Heart right ventricle (tissue), 16 donors: ENCODE measurements at regions not wholly inside any gene's neighbourhood (a gene's known extent, or its start where the extent isn't known, plus 50 kb on each side); places are given as distances from the start of the nearest gene placed in this dataset.

Experiments
- ATAC-seq, 8 donors: fragments of 200-7000 bp; cut with Tn5 transposase; one replicate each; pipeline ENCODE4 v1.9.1; 2020; ENCODE audit warnings: mild to moderate bottlenecking in 8 of 8, moderate library complexity in 8 of 8, moderate number of reproducible peaks in 1 of 8
- DNase-seq, 2 donors: peaks; one replicate each; pipeline ENCODE4 v3.0.0-alpha.2; 2020
- H3K27ac ChIP-seq, 10 donors: fragments of 200-600 bp; sonication (generic) in 2 of 10; one replicate each; pipeline versions ENCODE4 v1.5.0 to v1.8.0; 2020 to 2022; ENCODE audit warnings: mild to moderate bottlenecking in 3 of 10
- H3K27me3 ChIP-seq, 7 donors: fragments of 200-600 bp; one replicate each; pipeline ENCODE4 v1.8.0; 2021 to 2022; ENCODE audit warnings: mild to moderate bottlenecking in 2 of 7
- H3K36me3 ChIP-seq, 9 donors: fragments of 200-600 bp; sonication (generic) in 1 of 9; one replicate each; pipeline versions ENCODE4 v1.5.0 to v1.8.0; 2020 to 2022; ENCODE audit warnings: mild to moderate bottlenecking in 2 of 9
- H3K4me1 ChIP-seq, 9 donors: fragments of 200-600 bp; sonication (generic) in 1 of 9; one replicate each; pipeline versions ENCODE4 v1.5.0 to v1.8.0; 2020 to 2022; ENCODE audit warnings: mild to moderate bottlenecking in 4 of 9
- H3K4me3 ChIP-seq, 10 donors: fragments of 200-600 bp; sonication (generic) in 2 of 10; one replicate each; pipeline versions ENCODE4 v1.5.0 to v1.8.0; 2020 to 2022; ENCODE audit warnings: mild to moderate bottlenecking in 7 of 10, moderate library complexity in 2 of 10
- H3K9me3 ChIP-seq, 11 donors: fragments of 200-600 bp in 10 of 11; sonication (generic) in 2 of 11; one replicate each; pipeline versions ENCODE4 v1.5.0 to v1.8.0; 2013 to 2022; ENCODE audit warnings: mild to moderate bottlenecking in 2 of 11, control low read depth in 1 of 11, moderate library complexity in 1 of 11
- CTCF ChIP-seq, 9 donors: fragments of 200-600 bp; sonication (generic) in 2 of 9; IDR thresholded peaks; one replicate each; pipeline versions ENCODE4 v1.5.0 to v1.8.0; 2021 to 2022; ENCODE audit warnings: antibody characterized with exemption in 9 of 9, mild to moderate bottlenecking in 5 of 9, moderate library complexity in 1 of 9
- WGBS, 2 donors: extraction: QIAGEN DNeasy Blood & Tissue Kit; methylation state at CpG; one replicate each; pipeline ENCODE4 v1.1.7; 2013; ENCODE audit warnings: inconsistent platforms in 1 of 2; 5-methylcytosine and 5-hydroxymethylcytosine counted together
- intact Hi-C, 10 donors: fragments of 100-400 bp; cut with DNase I; formaldehyde crosslinking; loops; one replicate each; pipeline versions ENCODE4 v1.11.1 to v1.14.2; 2022
- donor health status: Arrhythmogenic right ventricular cardiomyopathy.
- donor health status: ischemic (EF 13 %, LVEDD 7.1; RV severe dilation, severe dysfunction).
- donor health status: healthy with polysubstance abuse.
- donor health status: DM: no; HTN: yes; CAD: no.
- donor health status: DM: no; HTN: no; CAD: no.
- donor health status: ischemic (EF 25% LVEDD 6.9; RV normal size, moderate dysfunction).
- donor health status: ischemic (EF 25% LVEDD 5.7; RV mildly dilated, moderate dysfunction).
- donor health status: healthy.
- donor health status: DM: yes; HTN: yes; CAD: no.
- donor health status: Ischemic cardiomyopathy.
- donor health status: ischemic (EF 35%, LVEDD 5.7; RV mildly dilated, moderate dysfunction).
- donor health status: nonischemic (EF 11% LVEDD 7.7; RV severe dilation, severe dysfunction).
- donor health status: DM: yes; HTN: yes; CAD: no.
- donor health status: PGD.
- donor health status: ischemic (EF 29% LVEDD 5.4; RV normal size, mild dysfunction).
- donor health status: nonischemic (EF 23%, LVEDD 6.1; RV moderate dilation, normal function).

DNA sequence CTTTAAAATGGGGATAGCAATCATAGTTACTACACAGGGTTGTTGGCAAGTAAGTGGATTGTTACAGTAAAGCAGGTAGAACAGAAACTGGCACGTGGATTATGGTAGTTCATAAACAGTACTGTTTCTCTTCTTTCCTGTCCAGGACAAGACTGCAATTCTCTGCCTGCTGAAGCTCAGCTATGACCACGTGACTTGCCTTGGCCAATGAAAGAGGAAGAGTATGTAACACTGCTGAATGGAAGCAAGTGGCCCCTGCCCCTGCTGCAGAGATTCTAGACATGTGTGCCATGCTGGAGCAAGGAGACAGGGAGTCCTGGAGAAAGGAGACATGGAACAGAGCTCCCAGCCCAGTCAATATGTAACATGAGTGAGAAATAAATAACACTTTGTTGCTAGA is 66.6 kb upstream of the TOX3 start:
- Histone ChIP-seq H3K9me3 (peaks cover 0 to 6% (median 0%) of the 10 kb centered on the region in 11 donors), H3K36me3 (no peaks in the 10 kb centered on the region), H3K4me3 (no peak overlapping the region), H3K27ac (no peak overlapping the region), H3K4me1 (no peaks in the 10 kb centered on the region), H3K27me3 (no peaks in the 10 kb centered on the region)
- no peak for ATAC-seq
- intact Hi-C loops, result loop anchor here in 1 of 10 donors (10.0 kb wide), 1 partner anchor 61 kb away; no protein-coding TSS in a partner anchor
- WGBS, 2 donors, result 69 to 80% methylated on average over 2 of the region's 2 CpGs
- no peak for TF ChIP-seq CTCF (IDR thresholded peaks at IDR 0.05)
- no peak for DNase-seq

DNA sequence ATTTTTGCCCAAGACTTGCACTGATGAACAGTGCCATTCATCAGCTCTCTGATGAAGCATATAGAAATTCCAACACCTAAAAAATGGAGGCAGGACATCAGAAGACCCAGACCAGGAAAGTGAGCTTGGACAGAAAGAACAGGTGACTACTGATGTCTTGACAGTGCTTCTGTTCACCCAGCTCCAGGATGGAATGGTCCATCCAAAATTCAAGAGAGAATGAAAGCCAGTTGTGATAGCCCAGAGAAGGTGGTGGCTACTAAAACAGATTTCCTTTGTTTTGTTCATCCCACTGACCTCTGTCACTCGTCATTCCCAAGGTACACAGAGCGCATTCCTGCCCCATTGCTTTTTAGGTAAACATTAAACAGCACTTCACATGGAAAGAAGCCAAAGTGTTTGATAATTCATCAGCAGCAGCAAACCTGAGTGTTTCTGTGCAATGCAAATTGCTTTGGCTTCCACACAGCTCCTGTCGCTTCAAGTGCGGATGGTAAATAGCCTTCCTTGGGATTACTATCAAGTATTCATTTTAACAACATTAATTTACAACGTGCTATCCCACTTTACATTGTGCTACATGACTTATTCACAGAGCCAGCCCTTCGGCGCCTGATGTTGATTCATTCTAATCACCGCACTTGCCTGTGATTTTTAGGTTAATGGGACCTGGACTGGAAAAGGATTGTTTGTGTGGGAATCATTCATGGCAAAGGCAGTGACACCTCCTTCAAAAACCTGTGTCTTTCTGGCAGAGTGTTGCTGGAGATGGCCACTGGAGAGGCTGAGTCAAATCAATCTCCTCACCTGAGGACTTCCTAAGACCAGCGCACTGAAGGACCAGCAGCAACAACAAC is 65.1 kb upstream of the TOX3 start:
- DNase-seq (no peak), ATAC-seq (no peak)
- Histone ChIP-seq H3K4me3 (no peak overlapping the region), H3K27me3 (peaks cover 0 to 3% (median 0%) of the 10 kb centered on the region in 7 donors), H3K36me3 (no peaks in the 10 kb centered on the region), H3K4me1 (no peaks in the 10 kb centered on the region), H3K9me3 (peaks cover 0 to 6% (median 0%) of the 10 kb centered on the region in 11 donors), H3K27ac (no peak overlapping the region)
- 82% methylated on average over 9 of the region's 9 CpGs for WGBS, 2 donors
- no peak for TF ChIP-seq CTCF (IDR thresholded peaks at IDR 0.05)
- intact Hi-C loops, result loop anchor here in 1 of 10 donors (10.0 kb wide), 1 partner anchor 63 kb away; no protein-coding TSS in a partner anchor

DNA sequence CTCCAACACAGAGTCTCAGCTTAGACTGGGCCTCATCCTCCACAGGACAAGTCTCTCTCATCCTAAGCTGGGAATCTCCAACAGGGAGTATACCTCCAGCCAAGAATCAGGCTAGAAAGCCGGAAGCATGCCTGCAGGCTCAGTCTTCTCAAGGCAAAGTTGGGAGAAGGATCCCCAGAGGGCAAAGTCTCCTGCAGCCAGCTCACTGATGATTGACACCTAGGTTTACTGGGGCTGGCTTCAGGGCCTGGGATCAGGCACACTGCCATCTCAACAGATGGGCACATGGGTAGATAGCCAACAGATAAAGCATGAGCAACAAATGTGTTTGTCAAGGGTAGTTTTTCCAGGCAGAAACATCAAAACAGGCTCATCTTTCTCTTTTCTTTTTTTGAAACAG is 56.1 kb upstream of the TOX3 start:
- Histone ChIP-seq H3K27me3 (peaks cover 0 to 6% (median 0%) of the 10 kb centered on the region in 7 donors), H3K36me3 (no peaks in the 10 kb centered on the region), H3K4me1 (no peaks in the 10 kb centered on the region), H3K27ac (no peak overlapping the region), H3K9me3 (no peaks in the 10 kb centered on the region), H3K4me3 (no peak overlapping the region)
- no peak for TF ChIP-seq CTCF (IDR thresholded peaks at IDR 0.05)
- intact Hi-C loops, result loop anchor here in 1 of 10 donors (10.0 kb wide), 1 partner anchor 58 kb away; the partner anchor contains the start of gene TOX3
- no peak for DNase-seq
- WGBS, 2 donors, result 81 to 89% methylated on average over 1 of the region's 1 CpG
- ATAC-seq, result no peak

DNA sequence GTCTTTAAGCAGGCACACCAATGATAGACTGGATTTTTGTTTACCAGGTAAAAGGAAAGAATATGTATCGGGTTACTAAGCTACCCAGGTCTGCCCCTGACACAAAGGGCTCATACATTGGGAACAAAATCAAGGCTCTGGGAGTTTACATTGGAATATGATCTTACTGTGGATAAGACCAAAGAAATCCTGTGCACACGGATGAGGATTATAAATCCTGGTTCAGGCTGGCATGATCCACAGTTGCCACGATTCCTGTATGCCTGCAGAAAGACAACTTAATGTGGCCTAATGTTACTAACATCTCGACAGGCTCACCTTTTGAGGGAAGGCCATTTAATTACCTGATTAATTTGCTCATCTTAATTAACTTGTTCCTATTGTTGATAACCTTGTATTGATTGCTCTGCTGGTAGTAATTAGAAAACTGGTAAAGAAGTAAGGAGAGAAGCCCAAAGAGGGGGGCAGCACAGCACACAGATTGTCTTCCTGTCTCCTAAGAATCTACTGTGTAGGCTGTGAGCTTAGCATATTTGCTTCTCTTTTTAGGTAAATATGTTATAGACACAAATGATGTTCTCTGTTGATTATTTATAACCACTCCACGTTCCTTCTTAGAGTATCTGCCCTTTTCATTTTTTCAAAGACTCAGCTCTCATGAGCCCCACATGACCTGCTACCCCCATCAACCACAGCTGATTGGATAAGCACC is 51.0 kb upstream of the TOX3 start:
- Histone ChIP-seq H3K27me3 (no peaks in the 10 kb centered on the region), H3K9me3 (no peaks in the 10 kb centered on the region), H3K36me3 (no peaks in the 10 kb centered on the region), H3K27ac (no peak overlapping the region), H3K4me1 (no peaks in the 10 kb centered on the region), H3K4me3 (no peak overlapping the region)
- ATAC-seq (no peak), DNase-seq (no peak)
- intact Hi-C loops, result no loop called here
- WGBS, 2 donors, result 63 to 77% methylated on average over 5 of the region's 5 CpGs
- no peak for TF ChIP-seq CTCF (IDR thresholded peaks at IDR 0.05)
